ENCODE measurements at regions not wholly inside any gene's neighbourhood (a gene's known extent, or its start where the extent isn't known, plus 50 kb on each side); places are given as distances from the start of the nearest gene placed in this dataset.

DNA sequence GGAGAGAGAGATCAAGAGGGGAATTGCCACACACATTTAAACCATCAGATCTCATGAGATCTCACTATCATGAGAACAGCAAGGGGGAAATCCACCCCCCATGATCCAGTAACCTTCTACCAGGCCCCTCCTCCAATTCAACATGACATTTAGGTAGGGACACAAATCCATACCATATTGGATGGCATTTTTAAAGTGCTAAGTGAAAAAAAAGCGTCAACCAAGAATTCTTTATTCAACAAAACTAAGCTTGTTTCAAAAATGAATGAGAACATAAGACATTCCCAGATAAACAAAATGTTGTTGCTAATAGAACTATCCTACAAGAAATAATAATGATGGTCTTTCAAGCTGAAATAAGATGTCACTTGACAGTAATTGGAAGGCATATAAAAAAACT is 626.2 kb upstream of the LRRTM1 start:
- no peak for DNase-seq (ENCODE audit: low read depth in 4 of 4, low spot score in 3 of 4)

DNA sequence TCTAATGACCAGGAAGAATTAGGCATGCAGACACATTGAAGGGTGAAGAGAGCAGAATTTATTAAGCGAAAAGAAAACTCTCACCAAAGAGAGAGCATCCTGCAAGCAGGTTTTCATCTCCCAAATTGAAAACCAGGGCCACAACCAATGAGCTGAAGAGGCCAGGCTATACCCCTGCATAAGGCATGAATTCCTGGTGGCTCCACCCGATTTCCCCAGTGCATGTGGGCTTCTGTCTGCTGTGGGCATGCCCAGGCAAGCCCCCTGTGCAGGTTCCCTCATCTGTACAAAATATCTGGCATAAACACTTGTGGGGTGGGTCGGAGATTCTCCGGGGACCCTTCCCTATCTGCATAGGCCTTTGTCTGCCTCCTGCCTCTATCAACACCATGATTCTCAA is 621.6 kb upstream of the LRRTM1 start:
- no peak for DNase-seq (ENCODE audit: low read depth in 4 of 4, low spot score in 3 of 4)

DNA sequence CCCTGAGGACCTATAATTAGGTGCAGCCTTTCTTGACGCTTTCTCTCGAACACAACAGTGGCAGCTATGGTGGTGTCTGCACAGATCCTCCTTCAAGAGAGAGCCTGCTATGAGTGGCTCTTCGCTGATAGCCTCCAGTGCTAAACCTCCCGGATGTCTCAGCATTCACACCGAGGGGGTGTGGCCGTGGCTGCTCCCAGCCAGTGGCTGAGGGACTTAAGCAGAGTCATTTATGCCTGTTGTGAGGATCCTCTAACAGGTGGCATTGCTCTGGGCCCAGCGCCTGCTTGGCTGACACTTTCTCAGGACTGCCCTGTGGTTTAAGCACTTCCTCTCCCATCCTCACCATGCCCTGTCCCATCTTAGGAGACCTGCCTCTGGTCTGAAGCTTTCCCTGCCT is 592.0 kb upstream of the LRRTM1 start:
- DNase-seq (ENCODE audit: low read depth in 4 of 4, low spot score in 3 of 4) = no peak

DNA sequence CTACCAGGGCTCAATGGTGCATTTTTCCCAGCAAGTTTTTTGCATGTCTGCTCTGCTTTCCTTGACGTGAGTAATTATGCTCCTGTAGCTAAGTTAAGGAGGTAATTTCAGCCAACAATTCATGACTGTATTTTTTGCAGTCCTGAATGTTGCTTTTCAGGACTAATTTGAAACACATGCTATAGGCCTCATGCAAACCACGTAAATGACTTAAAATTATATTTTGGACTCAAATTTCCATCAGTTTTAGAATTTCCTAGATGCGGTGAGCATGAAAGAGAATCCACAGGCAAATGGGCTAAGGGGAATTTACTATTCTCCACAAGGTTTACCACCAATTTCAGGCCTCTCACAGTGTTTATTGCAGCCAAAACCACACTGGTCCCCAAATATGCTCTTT is 589.9 kb upstream of the LRRTM1 start:
- no peak for DNase-seq (ENCODE audit: low read depth in 4 of 4, low spot score in 3 of 4)

DNA sequence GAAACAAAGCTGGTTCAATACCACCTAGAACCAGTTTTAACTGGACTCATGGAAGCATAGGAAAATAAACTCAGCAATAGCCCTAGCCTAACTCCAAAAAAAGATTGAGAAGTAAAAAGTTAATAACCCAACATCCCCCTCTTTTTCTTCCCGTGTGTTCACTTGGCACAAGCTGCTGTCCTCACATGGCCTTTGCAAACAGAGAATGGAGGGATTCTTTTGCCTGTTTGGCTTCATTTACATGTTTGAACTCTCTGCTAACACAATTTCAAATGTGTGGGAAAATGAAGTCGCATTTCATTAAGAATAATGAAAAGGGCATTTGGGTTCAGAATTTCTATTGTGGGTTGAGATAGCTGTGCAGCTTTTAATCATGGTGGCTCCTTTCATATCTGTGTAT is 589.2 kb upstream of the LRRTM1 start:
- no peak for DNase-seq (ENCODE audit: low read depth in 4 of 4, low spot score in 3 of 4)

DNA sequence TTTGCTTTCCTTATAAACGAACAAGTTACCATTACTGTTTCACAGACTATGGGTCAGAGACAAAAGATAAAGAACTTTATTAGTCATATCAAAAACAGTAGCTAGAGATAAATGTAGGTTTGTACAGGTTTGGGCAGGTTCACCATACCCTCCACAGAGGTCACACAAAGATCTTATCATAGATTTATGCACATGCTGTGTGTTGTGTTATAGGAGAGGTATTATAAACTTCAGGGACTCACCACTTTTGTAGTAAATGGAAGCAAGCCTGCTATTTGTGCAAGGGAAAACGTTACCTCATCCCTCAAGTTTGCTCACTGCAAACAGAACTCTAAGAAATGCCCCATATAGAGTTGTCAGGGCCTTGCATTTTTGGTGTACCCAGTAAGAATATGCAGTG is 584.5 kb upstream of the LRRTM1 start:
- DNase-seq (ENCODE audit: low read depth in 4 of 4, low spot score in 3 of 4) = no peak

DNA sequence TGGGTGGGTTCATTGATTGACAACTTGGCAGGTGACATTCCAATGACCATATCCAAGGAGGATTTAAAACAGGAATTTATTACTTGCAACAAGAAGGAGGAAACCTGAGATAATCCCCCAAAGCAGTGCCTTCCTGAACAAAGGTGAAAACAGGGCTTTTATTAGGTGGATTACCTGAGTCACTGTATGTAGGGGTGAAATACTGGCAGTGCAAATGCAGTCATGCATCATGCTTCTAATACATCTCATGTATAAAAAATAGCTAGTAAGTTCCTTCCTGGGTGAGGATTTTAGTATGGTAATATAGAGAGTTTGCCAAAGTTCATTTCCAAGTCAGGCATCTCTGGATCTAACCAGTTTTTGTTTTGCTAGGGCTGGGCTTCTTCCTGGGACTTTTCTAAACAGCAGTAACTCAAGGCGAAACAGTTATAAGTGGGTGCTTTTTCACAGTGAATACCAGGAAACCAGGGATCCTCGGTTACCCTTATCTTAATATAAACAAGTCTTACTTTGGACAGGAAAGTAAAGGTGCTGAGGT is 583.4 kb upstream of the LRRTM1 start:
- peak in 3 of 4 donors; percentile 7 to 20 (median 12) for DNase-seq (ENCODE audit: low read depth in 4 of 4, low spot score in 3 of 4)

DNA sequence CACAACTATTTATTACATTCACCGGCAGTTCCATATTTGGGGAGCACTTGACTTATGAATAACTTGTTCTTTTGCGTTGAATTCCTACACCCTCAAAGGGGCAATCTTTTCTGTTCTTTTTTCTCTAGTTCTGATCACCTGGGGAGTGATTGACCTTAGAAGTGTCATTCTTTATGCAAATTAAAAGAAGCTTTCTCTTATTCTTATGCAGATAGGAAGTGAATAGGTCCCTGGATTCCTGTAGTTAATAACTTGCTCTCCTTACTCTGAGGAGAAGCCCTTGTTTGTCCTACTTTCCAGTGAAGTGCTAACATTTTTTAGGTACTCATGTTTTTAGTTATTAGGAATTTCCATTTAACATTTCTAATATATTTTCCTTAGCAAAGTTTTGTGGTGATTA is 569.8 kb upstream of the LRRTM1 start:
- DNase-seq (ENCODE audit: low read depth in 4 of 4, low spot score in 3 of 4) = no peak

DNA sequence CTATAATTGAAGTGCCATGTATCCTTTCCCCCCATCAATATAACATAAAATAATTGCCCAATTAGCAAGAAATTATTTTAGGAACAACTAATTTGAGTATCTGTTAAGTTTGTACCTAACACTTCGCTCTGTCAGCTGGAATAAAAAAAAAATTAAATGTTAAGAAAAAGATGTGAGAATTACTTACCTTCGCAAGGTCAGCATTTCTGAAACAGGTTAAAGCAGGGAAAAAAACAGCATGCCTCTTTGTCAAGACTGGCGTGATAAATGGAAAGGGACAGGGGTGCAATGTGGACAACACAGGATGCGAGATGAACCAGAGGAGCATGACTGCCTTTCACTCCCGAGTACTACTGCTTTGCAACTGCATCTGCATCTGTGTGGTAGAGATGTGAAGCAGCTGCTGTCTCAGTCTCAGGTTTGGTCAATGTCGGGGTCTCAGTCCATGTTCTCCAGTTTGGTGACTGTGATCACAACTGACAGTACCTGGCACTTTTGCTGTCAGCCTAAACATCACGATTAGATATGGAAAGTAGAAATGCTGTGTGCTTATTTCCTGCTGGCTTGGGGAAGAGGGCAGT is 565.4 kb upstream of the LRRTM1 start:
- DNase-seq (ENCODE audit: low read depth in 4 of 4, low spot score in 3 of 4) = no peak

DNA sequence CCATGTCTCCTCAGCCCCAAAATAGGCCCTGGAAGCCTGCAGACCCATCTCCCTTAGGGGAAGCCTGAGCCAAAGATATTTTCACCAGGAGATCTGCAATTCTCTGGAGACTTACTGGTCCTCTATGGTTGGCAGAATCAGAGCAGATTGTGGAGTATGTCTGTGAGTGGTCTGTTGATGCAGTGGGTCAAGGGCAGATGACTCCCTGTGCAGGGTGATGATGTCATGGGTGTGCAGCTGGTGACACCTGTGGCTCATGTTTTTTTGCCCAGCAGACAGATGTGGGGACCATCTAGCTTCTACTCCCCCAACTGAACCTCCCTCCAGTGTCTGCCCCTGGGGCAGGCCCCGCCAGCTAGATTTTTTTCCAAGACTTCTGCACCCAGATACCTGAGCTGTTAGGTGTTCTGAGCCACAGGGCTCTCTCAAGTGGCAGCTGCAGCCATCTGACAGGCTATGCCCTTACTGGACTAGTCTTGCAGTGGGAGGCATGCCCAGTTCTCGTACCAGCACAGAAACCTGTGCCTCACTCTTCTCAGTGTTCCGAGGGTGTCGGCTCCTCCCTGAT is 558.7 kb upstream of the LRRTM1 start:
- no peak for DNase-seq (ENCODE audit: low read depth in 4 of 4, low spot score in 3 of 4)

DNA sequence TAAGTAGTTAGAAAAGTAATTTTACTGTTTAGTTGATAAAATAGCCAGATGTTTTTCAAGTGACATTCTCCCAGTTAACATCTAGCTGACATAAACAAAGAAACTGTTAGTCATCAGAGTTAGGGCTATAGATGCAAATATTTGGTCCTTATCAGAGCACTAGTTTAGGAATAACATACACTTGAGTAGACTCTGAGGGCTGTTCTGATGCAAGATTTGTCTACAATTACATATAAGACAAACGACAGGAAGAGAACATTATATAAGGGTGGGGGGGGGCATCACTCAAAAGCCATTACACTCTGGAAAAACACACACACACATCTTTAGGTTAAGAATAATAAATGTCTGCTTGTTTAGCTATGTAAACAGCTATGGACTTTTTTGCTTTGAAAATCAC is 554.4 kb upstream of the LRRTM1 start:
- DNase-seq (ENCODE audit: low read depth in 4 of 4, low spot score in 3 of 4) = no peak

DNA sequence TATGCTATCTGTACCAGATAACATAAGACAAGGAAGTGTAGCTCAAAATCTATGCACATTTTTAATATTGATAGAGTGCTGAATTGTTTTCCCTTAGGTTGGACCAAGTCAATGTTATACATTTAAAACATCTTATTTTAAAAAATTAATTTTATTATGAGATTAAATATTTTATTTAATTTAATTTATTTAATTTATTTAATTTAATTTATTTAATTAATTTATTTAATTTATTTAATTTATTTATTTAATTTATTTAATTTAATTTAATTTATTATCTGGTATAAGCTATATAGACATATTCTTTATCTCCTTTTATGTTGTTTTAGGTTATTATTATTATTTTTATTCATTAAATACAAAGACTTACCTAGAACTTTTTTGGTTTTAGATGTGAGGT is 551.7 kb upstream of the LRRTM1 start:
- no peak for DNase-seq (ENCODE audit: low read depth in 4 of 4, low spot score in 3 of 4)

DNA sequence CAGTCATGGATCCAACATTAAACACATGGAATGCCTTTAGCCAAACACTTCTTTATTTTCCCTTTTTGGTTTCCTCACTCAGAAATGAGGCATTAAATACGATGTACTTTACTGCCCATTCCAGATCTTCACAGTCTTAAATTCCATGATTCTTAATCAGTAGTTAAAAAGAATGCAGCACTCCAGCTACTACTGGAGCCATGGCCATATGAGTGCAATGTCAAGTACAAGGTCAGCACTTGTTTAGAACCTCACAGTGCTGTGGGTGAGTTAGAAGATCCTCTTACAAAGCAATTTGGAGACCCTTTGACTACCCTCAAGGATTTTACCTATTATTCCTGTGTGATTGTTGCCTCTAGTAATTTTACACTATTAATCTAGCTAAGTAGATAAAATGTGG is 550.3 kb upstream of the LRRTM1 start:
- no peak for DNase-seq (ENCODE audit: low read depth in 4 of 4, low spot score in 3 of 4)

DNA sequence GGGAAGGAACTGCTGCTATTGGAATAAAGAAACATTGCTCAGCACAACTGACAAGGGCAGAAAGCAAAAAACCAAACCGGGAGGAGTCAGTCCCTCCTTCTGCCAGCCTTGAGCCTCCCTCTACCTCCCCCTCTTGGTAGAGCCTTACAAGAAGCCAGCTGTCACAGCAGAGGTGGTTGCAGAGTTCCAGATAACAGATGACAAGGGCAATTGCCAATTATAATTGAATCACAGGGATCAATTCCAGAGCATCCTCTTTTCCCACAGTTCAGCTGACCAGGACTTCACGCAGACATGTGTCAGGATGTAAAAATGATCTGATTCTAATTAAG is 548.2 kb upstream of the LRRTM1 start:
- no peak for DNase-seq (ENCODE audit: low read depth in 4 of 4, low spot score in 3 of 4)

DNA sequence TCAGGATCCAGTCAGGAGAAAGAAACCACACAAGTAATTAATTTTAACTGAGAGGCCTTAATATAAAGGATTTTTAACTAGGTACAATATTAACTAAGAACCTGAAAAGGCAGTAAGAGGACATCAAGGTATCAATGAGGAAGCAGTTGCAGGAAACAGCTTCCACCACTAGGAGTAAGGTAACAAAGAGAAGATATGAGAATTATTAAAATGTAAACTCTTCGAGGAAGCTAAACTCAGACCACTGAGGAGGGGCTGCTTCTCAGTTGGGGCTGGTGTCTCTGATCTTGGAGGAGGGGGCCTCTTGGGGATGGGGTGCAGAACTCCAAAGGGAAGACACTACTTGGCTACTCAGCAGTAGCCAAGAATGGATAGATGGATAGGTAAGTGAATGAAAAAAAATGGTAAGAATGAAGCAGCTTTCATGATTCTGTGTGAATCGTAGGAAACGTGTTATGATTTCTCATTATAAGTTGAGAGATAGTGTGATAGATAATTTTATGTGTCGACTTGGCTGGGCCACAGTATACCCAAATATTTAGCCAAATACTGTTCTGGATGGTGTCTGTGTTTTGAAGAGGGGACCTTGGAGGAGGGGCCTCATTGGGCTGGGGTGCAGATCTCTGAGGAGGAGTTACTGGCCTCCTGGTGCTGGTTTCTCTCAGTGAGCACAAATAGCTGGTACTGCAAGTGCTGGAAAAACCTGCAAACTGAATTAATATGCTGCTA is 547.7 kb upstream of the LRRTM1 start:
- no peak for DNase-seq (ENCODE audit: low read depth in 4 of 4, low spot score in 3 of 4)

DNA sequence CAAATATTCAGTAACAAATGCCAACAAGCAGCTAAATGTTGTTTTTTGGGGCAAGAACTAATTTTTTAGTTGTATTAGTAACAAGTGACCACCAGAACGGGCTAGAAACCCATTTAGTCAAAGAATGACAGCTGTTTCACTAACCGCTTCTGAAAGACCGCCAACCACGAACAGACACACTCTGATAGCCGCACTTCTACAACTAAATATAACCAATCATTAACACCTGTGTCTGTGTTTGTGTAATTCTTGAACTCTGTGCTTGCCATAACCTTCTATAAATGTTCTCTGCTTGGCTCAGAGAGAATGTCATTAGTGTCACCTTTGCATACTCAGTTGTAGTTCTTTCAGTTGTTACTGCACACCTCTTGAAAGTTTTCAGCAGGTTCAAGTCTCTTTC is 526.3 kb upstream of the LRRTM1 start:
- DNase-seq (ENCODE audit: low read depth in 4 of 4, low spot score in 3 of 4) = no peak

DNA sequence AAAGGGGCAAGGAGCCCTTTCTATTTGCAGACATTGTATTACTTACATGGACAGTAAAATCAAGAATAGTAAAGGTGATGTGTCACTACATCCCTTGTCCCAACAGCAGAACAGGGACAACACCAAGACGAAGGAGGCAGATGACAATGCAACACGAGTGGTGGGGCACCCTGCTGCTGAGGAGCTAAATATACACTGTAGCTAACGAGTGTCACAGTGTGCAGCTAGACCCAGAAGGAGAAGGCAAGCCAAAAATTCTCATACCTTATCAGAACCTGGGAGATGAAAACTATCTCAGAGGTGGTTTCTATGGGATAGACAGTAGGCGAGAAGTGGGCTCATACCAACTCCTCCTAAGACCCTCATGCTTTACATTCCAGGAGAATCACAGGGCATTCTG is 518.4 kb upstream of the LRRTM1 start:
- DNase-seq (ENCODE audit: low read depth in 4 of 4, low spot score in 3 of 4) = no peak

DNA sequence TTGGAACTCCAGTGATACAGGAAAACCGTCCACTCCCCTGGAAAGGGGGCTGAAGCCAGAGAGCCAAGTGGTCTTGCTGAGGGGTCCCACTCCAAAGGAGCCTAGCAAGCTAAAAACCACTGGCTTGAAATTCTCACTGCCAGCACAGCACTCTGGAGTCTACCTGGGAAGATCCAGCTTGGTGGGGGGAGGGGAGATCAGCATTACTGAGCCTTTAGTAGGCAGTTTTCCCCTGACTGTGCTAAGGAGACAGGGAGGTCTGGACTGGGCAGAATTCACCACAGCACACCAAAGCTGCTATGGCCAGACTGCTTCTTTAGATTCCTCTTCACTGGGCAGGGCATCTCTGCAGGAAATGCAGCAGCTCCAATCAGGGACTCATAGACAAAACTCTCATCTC is 510.7 kb upstream of the LRRTM1 start:
- DNase-seq (ENCODE audit: low read depth in 4 of 4, low spot score in 3 of 4) = no peak

DNA sequence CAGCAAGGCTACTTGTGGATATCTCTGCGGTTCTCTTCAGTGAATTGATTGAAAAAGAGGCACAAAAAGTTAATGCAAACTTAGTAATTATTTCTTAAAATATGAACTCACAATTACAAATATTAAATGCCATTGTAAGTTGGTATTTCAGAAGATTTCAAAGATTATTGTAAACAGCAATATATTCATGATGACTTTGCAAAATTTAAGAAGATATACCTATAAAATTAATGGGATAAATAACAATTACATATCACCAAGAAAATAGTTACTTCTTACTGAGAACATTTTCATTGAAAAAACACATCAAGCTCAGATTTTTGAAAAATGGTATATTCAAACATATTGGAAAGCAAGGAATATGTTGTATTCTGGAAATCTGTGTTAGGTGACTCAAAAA is 482.0 kb upstream of the LRRTM1 start:
- DNase-seq (ENCODE audit: low read depth in 4 of 4, low spot score in 3 of 4) = no peak

DNA sequence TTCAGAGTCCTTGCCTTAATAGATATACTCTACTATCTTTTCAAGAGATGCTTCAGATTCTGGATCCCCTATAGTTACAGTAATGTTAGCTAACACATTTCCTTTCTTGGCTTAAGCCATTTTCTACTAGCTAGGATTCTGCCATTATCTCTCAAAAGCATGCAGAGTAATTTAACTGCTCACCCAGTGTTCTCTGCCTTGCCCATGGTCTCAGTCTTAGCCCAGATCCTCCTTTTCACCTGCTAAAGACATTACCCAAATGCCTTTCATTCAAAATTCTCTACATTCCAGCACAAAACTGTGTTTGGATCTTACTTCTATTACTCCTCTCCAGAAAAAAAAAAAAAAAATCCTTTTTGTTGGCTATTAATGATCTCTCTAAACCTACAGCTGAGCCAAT is 474.2 kb upstream of the LRRTM1 start:
- no peak for DNase-seq (ENCODE audit: low read depth in 4 of 4, low spot score in 3 of 4)

DNA sequence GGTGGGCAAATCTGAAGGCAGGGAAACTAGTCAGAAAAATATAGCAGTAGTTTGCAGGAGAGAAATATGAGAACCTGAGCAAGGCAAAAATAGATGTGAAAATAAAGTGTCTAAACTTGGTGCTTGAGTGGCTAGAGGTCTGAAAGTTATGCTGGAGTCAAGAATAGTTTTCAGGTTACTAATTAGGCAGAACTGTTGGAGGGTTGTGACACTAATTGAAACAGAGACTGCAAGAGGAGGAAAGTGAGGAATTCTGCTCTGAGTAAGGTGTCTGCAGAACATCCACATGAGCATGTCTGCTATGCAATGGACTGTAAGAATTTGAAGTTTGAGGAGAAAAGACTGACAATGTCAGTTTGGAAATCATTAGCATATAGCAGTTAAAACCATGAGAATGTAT is 444.0 kb upstream of the LRRTM1 start:
- DNase-seq (ENCODE audit: low read depth in 4 of 4, low spot score in 3 of 4) = no peak

DNA sequence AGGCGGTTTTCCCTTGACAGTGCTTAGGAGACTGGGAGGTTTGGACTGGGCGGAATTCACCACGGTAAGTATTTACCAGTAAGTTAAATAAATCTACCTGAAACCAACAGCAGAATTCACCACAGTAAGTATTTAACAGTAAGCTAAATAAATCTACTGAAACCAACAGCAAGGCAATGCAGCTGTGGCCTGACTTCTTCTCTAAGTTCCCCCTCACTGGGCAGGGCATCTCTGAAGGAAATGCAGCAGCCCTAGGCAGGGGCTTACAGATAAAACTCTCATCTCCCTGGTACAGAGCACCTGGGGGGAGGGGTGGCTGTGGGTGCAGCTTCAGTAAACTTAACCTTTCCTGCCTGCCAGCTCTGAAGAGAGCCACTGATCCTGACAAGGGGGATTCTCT is 432.5 kb upstream of the LRRTM1 start:
- DNase-seq (ENCODE audit: low read depth in 4 of 4, low spot score in 3 of 4) = no peak

Measured in right renal pelvis (tissue), 4 donors.